ENCODE measurements at regions not wholly inside any gene's neighbourhood (a gene's known extent, or its start where the extent isn't known, plus 50 kb on each side); places are given as distances from the start of the nearest gene placed in this dataset.

DNA sequence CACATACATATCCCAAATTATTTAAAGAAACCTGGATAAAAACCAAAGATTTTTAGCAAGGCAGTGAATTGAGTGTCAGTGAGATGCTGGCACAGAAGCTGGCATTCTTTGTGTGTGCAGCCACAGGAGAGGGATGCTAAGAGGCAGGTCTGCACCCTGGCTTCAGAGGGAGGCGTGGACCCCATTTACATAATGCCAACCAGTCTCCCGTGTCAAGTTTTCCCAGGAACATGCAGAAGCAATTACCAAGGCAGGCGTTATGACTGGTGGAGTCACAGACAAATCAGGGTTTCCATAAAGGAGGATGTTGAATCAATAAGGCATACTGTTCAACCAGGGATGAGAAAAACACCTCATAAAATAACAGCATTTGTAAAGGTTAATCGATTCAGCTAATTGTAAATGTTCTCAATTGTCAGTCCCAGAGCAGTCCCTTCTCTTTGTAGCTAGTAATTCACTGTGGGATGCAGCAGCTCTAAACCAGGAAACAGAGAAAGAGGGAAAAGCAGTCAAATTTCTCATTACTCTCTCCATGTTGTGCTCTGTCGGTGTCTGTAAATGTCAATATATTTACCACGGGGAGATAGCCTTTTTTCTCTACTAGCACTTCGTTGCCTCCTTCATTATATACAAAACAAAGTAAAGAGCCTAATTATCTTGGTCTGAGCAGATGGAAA lies 452.4 kb upstream of the GRAMD2B start:
- DNase-seq (ENCODE audit: low read depth, low spot score): no peak
- H3K27me3 ChIP-seq (ENCODE audit: insufficient read depth, insufficient read length): no peaks in the 10 kb centered on the region
- no peak for TF ChIP-seq ZNF274 (IDR thresholded peaks at IDR 0.05; ENCODE audit: low read depth, low read length)
- TF ChIP-seq YY1 (IDR thresholded peaks at IDR 0.05; ENCODE audit: insufficient read depth, insufficient read length): no peak
- no peak for TF ChIP-seq SUZ12 (IDR thresholded peaks at IDR 0.05; ENCODE audit: extremely low read depth, insufficient read depth, insufficient read length)

DNA sequence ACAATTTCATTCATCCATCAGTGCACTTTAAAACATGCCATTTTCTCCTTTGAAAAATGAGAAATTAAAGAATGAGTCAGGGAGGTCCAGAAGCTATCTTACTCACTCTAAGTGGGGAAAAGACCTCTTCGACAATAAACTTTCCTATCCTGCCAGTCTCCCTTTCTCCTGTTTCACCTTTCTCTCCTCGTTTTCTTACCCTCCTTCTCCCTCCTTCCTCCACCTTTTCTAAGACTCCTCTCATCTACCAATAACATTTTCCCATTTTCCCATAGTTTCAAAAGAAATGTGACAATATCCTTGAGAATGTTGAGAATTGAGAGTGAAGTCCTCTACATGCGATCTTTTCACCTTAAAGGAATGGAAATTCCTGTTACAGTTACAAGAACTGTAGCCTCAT lies 450.5 kb upstream of the GRAMD2B start:
- H3K36me3 ChIP-seq (ENCODE audit: insufficient read depth, insufficient read length, low read length): no peaks in the 10 kb centered on the region
- no peak overlapping the region for H3K9ac ChIP-seq (ENCODE audit: insufficient read length, low read depth)
- H3K27me3 ChIP-seq (ENCODE audit: insufficient read depth, insufficient read length): no peaks in the 10 kb centered on the region
- TF ChIP-seq SUZ12 (IDR thresholded peaks at IDR 0.05; ENCODE audit: extremely low read depth, insufficient read depth, insufficient read length) (no peak), ZNF274 (IDR thresholded peaks at IDR 0.05; ENCODE audit: low read depth, low read length) (no peak), YY1 (IDR thresholded peaks at IDR 0.05; ENCODE audit: insufficient read depth, insufficient read length) (no peak)
- no peaks in the 10 kb centered on the region for H3K4me1 ChIP-seq (ENCODE audit: insufficient read depth, insufficient read length)
- DNase-seq (ENCODE audit: low read depth, low spot score): no peak
- no peak overlapping the region for H3K4me3 ChIP-seq (ENCODE audit: insufficient read length, low read depth)
- H3K9me3 ChIP-seq (ENCODE audit: insufficient read depth, low read length): no peaks in the 10 kb centered on the region

More for the DNA sequence above, 452.4 kb upstream of the GRAMD2B start:
- Histone ChIP-seq H3K4me1 (ENCODE audit: insufficient read depth, insufficient read length) (no peaks in the 10 kb centered on the region), H3K9ac (ENCODE audit: insufficient read length, low read depth) (no peak overlapping the region), H3K36me3 (ENCODE audit: insufficient read depth, insufficient read length, low read length) (no peaks in the 10 kb centered on the region), H3K9me3 (ENCODE audit: insufficient read depth, low read length) (no peaks in the 10 kb centered on the region), H3K4me3 (ENCODE audit: insufficient read length, low read depth) (no peak overlapping the region)

DNA sequence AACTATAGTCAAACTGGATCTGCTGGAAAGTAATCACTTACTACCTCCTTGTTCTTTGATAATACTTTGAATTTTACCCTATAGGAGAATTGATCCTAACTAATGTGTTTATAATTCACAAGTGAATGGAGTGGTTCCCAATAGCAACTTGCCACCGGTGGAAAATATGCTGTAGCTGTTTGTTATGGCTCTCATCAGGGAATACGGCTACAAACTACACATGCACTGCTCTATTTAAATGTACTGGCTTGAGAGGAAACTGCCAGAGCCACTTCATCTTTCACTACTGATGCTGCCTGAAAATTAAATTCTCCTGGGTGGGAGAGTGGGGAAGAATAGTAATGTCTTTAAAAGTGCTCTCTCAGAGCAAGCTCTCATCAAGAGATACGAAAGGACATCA lies 448.5 kb upstream of the GRAMD2B start:
- no peak overlapping the region for H3K9ac ChIP-seq (ENCODE audit: insufficient read length, low read depth)
- H3K9me3 ChIP-seq (ENCODE audit: insufficient read depth, low read length): no peaks in the 10 kb centered on the region
- DNase-seq (ENCODE audit: low read depth, low spot score): no peak
- no peaks in the 10 kb centered on the region for H3K4me1 ChIP-seq (ENCODE audit: insufficient read depth, insufficient read length)
- H3K4me3 ChIP-seq (ENCODE audit: insufficient read length, low read depth): no peak overlapping the region
- H3K27me3 ChIP-seq (ENCODE audit: insufficient read depth, insufficient read length): no peaks in the 10 kb centered on the region
- no peaks in the 10 kb centered on the region for H3K36me3 ChIP-seq (ENCODE audit: insufficient read depth, insufficient read length, low read length)
- TF ChIP-seq SUZ12 (IDR thresholded peaks at IDR 0.05; ENCODE audit: extremely low read depth, insufficient read depth, insufficient read length) (no peak), YY1 (IDR thresholded peaks at IDR 0.05; ENCODE audit: insufficient read depth, insufficient read length) (no peak)

DNA sequence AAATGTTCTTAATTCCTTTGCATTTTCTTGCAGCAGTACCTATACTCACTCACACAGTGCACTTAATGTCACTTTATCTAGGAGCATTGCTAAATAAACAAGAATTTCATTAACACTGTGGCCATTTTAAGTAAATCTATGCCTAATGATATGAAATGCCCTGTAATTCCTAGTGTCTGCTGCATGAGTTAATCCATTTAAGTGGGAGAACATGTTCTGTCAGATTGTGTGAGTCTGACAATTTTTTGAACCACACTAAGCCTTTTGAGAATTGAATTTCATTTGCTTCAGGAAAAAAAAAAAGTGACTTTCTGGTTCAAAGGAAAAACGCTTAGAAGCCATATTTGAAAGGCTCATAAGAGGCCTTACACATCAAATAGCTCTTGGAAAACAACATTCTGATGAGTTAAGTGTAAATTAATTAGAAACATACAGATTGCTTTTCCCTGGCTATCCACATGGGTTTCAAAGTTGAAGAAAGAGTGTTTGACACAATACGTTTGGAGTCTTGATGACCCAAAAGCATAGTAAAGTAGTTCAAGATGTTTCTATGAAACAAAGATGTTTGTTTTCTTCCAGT lies 446.7 kb upstream of the GRAMD2B start:
- Histone ChIP-seq H3K36me3 (ENCODE audit: insufficient read depth, insufficient read length, low read length) (no peaks in the 10 kb centered on the region), H3K9me3 (ENCODE audit: insufficient read depth, low read length) (no peaks in the 10 kb centered on the region), H3K27me3 (ENCODE audit: insufficient read depth, insufficient read length) (no peaks in the 10 kb centered on the region), H3K4me1 (ENCODE audit: insufficient read depth, insufficient read length) (no peaks in the 10 kb centered on the region), H3K9ac (ENCODE audit: insufficient read length, low read depth) (no peak overlapping the region), H3K4me3 (ENCODE audit: insufficient read length, low read depth) (no peak overlapping the region)
- TF ChIP-seq ZNF274 (IDR thresholded peaks at IDR 0.05; ENCODE audit: low read depth, low read length): no peak
- no peak for TF ChIP-seq YY1 (IDR thresholded peaks at IDR 0.05; ENCODE audit: insufficient read depth, insufficient read length)
- no peak for TF ChIP-seq SUZ12 (IDR thresholded peaks at IDR 0.05; ENCODE audit: extremely low read depth, insufficient read depth, insufficient read length)
- DNase-seq (ENCODE audit: low read depth, low spot score): no peak

DNA sequence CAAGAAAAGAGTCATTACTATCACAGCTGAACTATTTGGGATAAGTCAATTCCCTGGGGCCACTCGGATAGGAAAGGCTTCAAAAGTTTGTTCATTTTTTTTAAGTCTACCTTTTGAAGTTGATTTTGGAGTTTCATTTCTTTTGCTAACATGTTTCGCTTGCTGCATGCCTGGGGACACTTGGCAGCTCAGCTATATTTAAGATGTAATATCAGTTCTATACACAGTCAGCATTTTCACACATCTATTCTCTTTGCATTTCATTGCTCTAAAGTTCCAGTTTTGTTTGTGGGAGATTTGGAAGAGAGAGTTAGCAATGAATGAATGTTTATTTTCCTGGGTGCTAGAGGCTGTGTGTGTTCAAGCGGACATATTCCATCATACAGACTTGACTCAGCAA lies 445.2 kb upstream of the GRAMD2B start:
- no peak overlapping the region for H3K4me3 ChIP-seq (ENCODE audit: insufficient read length, low read depth)
- H3K27me3 ChIP-seq (ENCODE audit: insufficient read depth, insufficient read length): no peaks in the 10 kb centered on the region
- H3K9ac ChIP-seq (ENCODE audit: insufficient read length, low read depth): no peak overlapping the region
- H3K4me1 ChIP-seq (ENCODE audit: insufficient read depth, insufficient read length): no peaks in the 10 kb centered on the region
- H3K9me3 ChIP-seq (ENCODE audit: insufficient read depth, low read length): no peaks in the 10 kb centered on the region
- no peaks in the 10 kb centered on the region for H3K36me3 ChIP-seq (ENCODE audit: insufficient read depth, insufficient read length, low read length)
- TF ChIP-seq ZNF274 (IDR thresholded peaks at IDR 0.05; ENCODE audit: low read depth, low read length) (no peak), SUZ12 (IDR thresholded peaks at IDR 0.05; ENCODE audit: extremely low read depth, insufficient read depth, insufficient read length) (no peak), YY1 (IDR thresholded peaks at IDR 0.05; ENCODE audit: insufficient read depth, insufficient read length) (no peak)
- no peak for DNase-seq (ENCODE audit: low read depth, low spot score)

DNA sequence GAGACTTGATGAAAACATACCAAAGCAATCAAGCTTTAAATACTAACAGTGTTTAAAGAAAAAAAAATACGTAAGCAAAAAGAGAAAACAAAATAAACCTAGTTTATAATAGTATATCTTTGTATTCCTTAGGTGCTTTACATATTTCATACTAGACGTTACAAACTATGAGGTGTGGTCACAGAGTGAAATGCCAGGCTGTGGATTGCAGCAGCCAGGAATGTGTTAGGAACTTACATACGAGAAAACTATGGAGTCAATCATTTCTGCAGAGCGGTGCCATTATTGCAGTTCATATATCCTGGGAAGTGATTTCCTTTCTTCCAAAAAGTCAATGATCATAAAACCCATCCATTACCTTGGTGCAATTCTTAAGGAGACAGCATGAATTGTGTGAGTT lies 443.6 kb upstream of the GRAMD2B start:
- no peaks in the 10 kb centered on the region for H3K4me1 ChIP-seq (ENCODE audit: insufficient read depth, insufficient read length)
- no peak overlapping the region for H3K9ac ChIP-seq (ENCODE audit: insufficient read length, low read depth)
- TF ChIP-seq YY1 (IDR thresholded peaks at IDR 0.05; ENCODE audit: insufficient read depth, insufficient read length) (no peak), ZNF274 (IDR thresholded peaks at IDR 0.05; ENCODE audit: low read depth, low read length) (no peak), SUZ12 (IDR thresholded peaks at IDR 0.05; ENCODE audit: extremely low read depth, insufficient read depth, insufficient read length) (no peak)
- DNase-seq (ENCODE audit: low read depth, low spot score): no peak
- no peaks in the 10 kb centered on the region for H3K36me3 ChIP-seq (ENCODE audit: insufficient read depth, insufficient read length, low read length)
- no peaks in the 10 kb centered on the region for H3K9me3 ChIP-seq (ENCODE audit: insufficient read depth, low read length)
- H3K4me3 ChIP-seq (ENCODE audit: insufficient read length, low read depth): no peak overlapping the region
- no peaks in the 10 kb centered on the region for H3K27me3 ChIP-seq (ENCODE audit: insufficient read depth, insufficient read length)

DNA sequence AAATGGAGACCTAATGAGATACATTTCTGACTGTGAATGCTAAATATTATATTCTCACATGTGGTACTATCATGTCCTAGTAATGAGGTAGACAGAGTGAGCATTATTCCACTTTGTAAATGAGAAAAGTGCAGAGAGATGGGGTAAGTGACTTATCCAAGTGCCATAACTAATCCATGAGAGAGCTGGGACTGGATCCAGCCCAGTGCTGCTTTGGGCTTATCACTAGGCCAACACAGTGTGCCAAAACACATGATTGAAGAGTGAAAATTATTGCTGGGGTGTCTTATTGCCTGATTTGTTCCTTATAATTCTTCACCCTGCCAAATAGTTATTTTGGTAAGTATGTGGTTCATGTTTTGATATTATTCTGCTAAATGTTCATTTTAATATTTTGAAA lies 442.2 kb upstream of the GRAMD2B start:
- Histone ChIP-seq H3K27me3 (ENCODE audit: insufficient read depth, insufficient read length) (no peaks in the 10 kb centered on the region), H3K4me1 (ENCODE audit: insufficient read depth, insufficient read length) (no peaks in the 10 kb centered on the region), H3K4me3 (ENCODE audit: insufficient read length, low read depth) (no peak overlapping the region), H3K9ac (ENCODE audit: insufficient read length, low read depth) (no peak overlapping the region), H3K9me3 (ENCODE audit: insufficient read depth, low read length) (no peaks in the 10 kb centered on the region), H3K36me3 (ENCODE audit: insufficient read depth, insufficient read length, low read length) (no peaks in the 10 kb centered on the region)
- TF ChIP-seq YY1 (IDR thresholded peaks at IDR 0.05; ENCODE audit: insufficient read depth, insufficient read length): no peak
- no peak for TF ChIP-seq SUZ12 (IDR thresholded peaks at IDR 0.05; ENCODE audit: extremely low read depth, insufficient read depth, insufficient read length)
- no peak for TF ChIP-seq ZNF274 (IDR thresholded peaks at IDR 0.05; ENCODE audit: low read depth, low read length)
- DNase-seq (ENCODE audit: low read depth, low spot score): no peak
